ENCODE measurements at regions not wholly inside any gene's neighbourhood (a gene's known extent, or its start where the extent isn't known, plus 50 kb on each side); places are given as distances from the start of the nearest gene placed in this dataset.

DNA sequence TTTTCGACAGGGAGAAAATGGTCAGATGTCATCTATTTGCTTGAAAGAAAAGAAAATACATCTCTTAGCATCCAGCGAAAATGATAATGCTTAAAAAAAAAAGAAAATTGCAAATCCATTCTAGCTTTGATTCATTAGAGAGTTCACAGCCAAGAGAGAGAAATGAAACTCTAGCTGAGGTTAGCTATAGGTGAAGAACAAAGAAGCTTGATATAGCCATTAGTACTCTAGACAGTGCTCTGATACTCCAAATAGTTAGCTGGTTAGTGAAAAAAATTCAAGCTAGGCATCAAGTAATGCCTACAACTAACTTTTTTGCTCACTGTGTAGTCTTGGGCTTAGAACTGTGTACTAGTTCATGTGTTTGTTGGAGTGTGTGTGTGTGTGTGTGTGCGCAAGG is 721.6 kb upstream of the SOX9 start:
- TF ChIP-seq POLR2A (IDR thresholded peaks at IDR 0.05; ENCODE audit: low read depth, low read length) (no peak), POLR2AphosphoS5 (IDR thresholded peaks at IDR 0.05; ENCODE audit: insufficient read depth, low read depth, low read length) (no peak), EZH2 (IDR thresholded peaks at IDR 0.05; ENCODE audit: borderline replicate concordance, low read depth, low read length, severe bottlenecking) (no peak), FOS (IDR thresholded peaks at IDR 0.05; ENCODE audit: borderline replicate concordance, insufficient read depth, low read length) (no peak), MYC (IDR thresholded peaks at IDR 0.05; ENCODE audit: low read depth, low read length) (no peak), JUN (IDR thresholded peaks at IDR 0.05; ENCODE audit: borderline replicate concordance, insufficient read depth, insufficient read length, low read depth) (no peak), GATA2 (IDR thresholded peaks at IDR 0.05; ENCODE audit: insufficient read depth, insufficient read length, low read depth, low read length) (no peak)
- TF ChIP-seq, protein P1, sequence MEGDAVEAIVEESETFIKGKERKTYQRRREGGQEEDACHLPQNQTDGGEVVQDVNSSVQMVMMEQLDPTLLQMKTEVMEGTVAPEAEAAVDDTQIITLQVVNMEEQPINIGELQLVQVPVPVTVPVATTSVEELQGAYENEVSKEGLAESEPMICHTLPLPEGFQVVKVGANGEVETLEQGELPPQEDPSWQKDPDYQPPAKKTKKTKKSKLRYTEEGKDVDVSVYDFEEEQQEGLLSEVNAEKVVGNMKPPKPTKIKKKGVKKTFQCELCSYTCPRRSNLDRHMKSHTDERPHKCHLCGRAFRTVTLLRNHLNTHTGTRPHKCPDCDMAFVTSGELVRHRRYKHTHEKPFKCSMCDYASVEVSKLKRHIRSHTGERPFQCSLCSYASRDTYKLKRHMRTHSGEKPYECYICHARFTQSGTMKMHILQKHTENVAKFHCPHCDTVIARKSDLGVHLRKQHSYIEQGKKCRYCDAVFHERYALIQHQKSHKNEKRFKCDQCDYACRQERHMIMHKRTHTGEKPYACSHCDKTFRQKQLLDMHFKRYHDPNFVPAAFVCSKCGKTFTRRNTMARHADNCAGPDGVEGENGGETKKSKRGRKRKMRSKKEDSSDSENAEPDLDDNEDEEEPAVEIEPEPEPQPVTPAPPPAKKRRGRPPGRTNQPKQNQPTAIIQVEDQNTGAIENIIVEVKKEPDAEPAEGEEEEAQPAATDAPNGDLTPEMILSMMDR (IDR thresholded peaks at IDR 0.05; ENCODE audit: extremely low read depth in 1 of 2, insufficient read depth in 1 of 2, low read depth in 1 of 2, low read length in 2 of 2): no peak
- TF ChIP-seq, protein P2, sequence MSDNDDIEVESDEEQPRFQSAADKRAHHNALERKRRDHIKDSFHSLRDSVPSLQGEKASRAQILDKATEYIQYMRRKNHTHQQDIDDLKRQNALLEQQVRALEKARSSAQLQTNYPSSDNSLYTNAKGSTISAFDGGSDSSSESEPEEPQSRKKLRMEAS (IDR thresholded peaks at IDR 0.05; ENCODE audit: insufficient read depth, insufficient read length): no peak

All from endothelial cell of umbilical vein (primary cell).